ENCODE measurements at regions not wholly inside any gene's neighbourhood (a gene's known extent, or its start where the extent isn't known, plus 50 kb on each side); places are given as distances from the start of the nearest gene placed in this dataset.

DNA sequence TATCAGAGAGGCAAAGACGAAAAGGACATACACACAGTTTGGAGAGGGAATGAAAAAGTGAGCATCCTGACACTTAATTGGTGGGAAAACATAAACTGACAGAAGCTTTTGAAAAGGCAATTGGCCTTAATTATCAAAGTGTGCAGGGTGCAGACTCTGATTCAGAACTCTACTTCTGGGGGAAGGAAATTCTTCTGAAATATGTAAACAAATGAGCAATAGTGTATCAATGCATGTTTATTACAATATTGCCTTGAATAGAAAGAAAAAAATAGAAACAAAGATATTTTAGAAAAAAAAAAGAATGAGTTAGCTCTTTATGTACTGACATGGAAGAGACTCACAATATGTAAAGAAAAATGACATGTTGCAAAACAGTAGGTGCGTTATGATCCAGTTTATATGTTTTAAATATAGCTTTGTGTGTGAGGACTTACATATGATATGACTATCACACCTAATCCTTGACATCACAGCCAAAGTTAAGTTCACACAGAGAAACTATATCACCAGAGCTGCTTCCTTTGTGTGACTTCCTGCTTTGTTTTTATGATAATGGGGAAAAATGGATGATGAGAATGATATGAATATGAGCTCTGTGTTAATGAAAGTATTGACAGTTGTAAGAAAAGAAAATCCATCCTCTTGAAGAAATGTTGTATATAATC, 182.4 kb downstream of the KCTD12 start:
- TF ChIP-seq, protein P1, sequence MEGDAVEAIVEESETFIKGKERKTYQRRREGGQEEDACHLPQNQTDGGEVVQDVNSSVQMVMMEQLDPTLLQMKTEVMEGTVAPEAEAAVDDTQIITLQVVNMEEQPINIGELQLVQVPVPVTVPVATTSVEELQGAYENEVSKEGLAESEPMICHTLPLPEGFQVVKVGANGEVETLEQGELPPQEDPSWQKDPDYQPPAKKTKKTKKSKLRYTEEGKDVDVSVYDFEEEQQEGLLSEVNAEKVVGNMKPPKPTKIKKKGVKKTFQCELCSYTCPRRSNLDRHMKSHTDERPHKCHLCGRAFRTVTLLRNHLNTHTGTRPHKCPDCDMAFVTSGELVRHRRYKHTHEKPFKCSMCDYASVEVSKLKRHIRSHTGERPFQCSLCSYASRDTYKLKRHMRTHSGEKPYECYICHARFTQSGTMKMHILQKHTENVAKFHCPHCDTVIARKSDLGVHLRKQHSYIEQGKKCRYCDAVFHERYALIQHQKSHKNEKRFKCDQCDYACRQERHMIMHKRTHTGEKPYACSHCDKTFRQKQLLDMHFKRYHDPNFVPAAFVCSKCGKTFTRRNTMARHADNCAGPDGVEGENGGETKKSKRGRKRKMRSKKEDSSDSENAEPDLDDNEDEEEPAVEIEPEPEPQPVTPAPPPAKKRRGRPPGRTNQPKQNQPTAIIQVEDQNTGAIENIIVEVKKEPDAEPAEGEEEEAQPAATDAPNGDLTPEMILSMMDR (IDR thresholded peaks at IDR 0.05; ENCODE audit: control extremely low read depth in 1 of 3, insufficient read depth in 1 of 3, low read depth in 1 of 3, low read length in 3 of 3) = no peak
- TF ChIP-seq KDM1A (IDR thresholded peaks at IDR 0.05; ENCODE audit: borderline replicate concordance, low read length) = no peak
- TF ChIP-seq RFX5 (IDR thresholded peaks at IDR 0.05; ENCODE audit: borderline replicate concordance, low read depth, low read length) = no peak
- TF ChIP-seq TAF1 (IDR thresholded peaks at IDR 0.05; ENCODE audit: low read depth, low read length) = no peak
- no peak for TF ChIP-seq CHD1 (IDR thresholded peaks at IDR 0.05; ENCODE audit: low read depth, low read length)
- TF ChIP-seq JUN (IDR thresholded peaks at IDR 0.05; ENCODE audit: low read depth, low read length) = no peak
- no peak for TF ChIP-seq SUZ12 (IDR thresholded peaks at IDR 0.05; ENCODE audit: low read length)
- TF ChIP-seq POLR2A (IDR thresholded peaks at IDR 0.05; ENCODE audit: control extremely low read depth in 1 of 2, low read depth in 2 of 2, low read length in 2 of 2) = no peak
- TF ChIP-seq EP300 (IDR thresholded peaks at IDR 0.05; ENCODE audit: borderline replicate concordance in 1 of 2, low read depth in 2 of 2, low read length in 2 of 2) = no peak
- no peak for TF ChIP-seq RAD21 (IDR thresholded peaks at IDR 0.05 in 1 of 2, conservative IDR thresholded peaks at IDR 0.05 in 1 of 2; ENCODE audit: low read depth in 2 of 2, low read length in 2 of 2)
- TF ChIP-seq TCF12 (IDR thresholded peaks at IDR 0.05; ENCODE audit: low read depth, low read length) = no peak
- TF ChIP-seq ZNF274 (IDR thresholded peaks at IDR 0.05; ENCODE audit: borderline replicate concordance, extremely low read depth, low read length) = no peak
- TF ChIP-seq, protein P2, sequence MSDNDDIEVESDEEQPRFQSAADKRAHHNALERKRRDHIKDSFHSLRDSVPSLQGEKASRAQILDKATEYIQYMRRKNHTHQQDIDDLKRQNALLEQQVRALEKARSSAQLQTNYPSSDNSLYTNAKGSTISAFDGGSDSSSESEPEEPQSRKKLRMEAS (IDR thresholded peaks at IDR 0.05) = no peak

All from H1 (cell line).